ENCODE measurements at regions not wholly inside any gene's neighbourhood (a gene's known extent, or its start where the extent isn't known, plus 50 kb on each side); places are given as distances from the start of the nearest gene placed in this dataset.
A peak's percentile ranks its signal among the peaks of the same experiment; 100 is the strongest.

DNA sequence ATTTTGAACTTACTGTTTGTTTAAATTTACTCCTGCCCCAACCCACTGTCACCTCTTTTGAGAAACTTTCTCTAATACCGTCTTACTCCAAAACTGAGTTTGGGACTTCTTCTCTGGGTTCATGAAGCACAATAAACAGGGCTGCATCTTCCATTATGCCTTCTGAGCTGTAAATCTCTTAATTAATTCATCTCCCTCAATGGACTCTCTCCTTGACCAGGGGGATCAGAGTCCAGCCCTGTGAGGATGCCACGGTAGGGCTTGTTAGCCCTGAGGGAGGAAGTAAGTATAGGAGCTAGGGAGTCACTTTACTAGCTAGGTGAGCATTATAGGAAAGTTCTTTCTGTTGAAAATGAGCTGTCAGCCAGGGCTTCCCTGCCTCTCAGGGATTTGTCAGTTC lies 299.3 kb upstream of the SATB1 start:
- no peak overlapping the region for H3K4me3 ChIP-seq (ENCODE audit: low read length)

DNA sequence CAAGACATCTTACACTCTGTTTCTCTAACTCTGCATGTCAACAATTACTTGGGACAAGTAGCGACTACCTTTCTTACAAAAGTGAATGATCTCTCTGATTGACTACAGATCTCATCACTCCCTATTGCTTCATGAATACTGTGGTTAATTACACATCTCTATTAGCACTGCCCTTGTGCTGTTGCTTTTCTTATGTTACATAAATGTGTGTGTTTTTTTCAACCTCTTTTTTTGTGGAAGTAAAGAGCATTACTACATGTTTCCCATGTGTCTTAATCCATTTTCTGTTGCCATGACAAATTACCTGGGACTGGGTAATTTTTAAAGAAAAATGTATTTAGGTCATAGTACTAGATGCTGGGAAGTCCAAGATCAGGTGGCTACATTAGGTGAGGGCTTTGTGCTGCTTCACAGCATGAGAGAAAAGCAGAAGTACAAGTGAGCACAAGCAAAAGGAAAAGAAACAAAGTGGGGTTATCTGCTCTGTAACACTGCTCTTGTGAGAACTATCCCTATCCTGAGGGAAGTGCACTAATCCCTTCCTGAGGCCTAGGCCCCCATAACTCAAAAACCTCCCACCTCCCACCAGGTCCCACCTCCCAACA lies 298.2 kb upstream of the SATB1 start:
- H3K27ac ChIP-seq (ENCODE audit: low read length): peak overlapping the region; percentile 77
- Mint-ChIP-seq H3K27ac (peak overlapping the region; percentile 94 to 97), H3K4me3 (peak overlapping the region; percentile 88), H3K4me1 (peaks cover 63% of the 10 kb centered on the region in 2 donors), H3K9me3 (peaks cover 4% of the 10 kb centered on the region in 2 donors), H3K36me3 (peaks cover 8% of the 10 kb centered on the region), H3K27me3 (ENCODE audit: low read depth in 2 of 2) (no peaks in the 10 kb centered on the region)
- no peak overlapping the region for H3K4me3 ChIP-seq (ENCODE audit: low read length)
- TF ChIP-seq, protein P1, sequence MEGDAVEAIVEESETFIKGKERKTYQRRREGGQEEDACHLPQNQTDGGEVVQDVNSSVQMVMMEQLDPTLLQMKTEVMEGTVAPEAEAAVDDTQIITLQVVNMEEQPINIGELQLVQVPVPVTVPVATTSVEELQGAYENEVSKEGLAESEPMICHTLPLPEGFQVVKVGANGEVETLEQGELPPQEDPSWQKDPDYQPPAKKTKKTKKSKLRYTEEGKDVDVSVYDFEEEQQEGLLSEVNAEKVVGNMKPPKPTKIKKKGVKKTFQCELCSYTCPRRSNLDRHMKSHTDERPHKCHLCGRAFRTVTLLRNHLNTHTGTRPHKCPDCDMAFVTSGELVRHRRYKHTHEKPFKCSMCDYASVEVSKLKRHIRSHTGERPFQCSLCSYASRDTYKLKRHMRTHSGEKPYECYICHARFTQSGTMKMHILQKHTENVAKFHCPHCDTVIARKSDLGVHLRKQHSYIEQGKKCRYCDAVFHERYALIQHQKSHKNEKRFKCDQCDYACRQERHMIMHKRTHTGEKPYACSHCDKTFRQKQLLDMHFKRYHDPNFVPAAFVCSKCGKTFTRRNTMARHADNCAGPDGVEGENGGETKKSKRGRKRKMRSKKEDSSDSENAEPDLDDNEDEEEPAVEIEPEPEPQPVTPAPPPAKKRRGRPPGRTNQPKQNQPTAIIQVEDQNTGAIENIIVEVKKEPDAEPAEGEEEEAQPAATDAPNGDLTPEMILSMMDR (IDR thresholded peaks at IDR 0.05): no peak
- no peaks in the 10 kb centered on the region for H3K9me3 ChIP-seq (ENCODE audit: control insufficient read depth, insufficient read depth, low read length)
- no peaks in the 10 kb centered on the region for H3K27me3 ChIP-seq (ENCODE audit: control insufficient read depth, insufficient read depth, low read length)
- ATAC-seq (peak in 1 of 3 donors; percentile 52), DNase-seq (peak in 1 of 2 donors; percentile 28)
- WGBS (ENCODE audit: insufficient coverage): 100% methylated on average over 1 of the region's 1 CpG
- intact Hi-C loops (cut with micrococcal nuclease): loop anchor here (5.0 kb wide), 1 partner anchor 41 kb away; no protein-coding TSS in a partner anchor
- H3K36me3 ChIP-seq (ENCODE audit: control insufficient read depth, insufficient read depth, low read length): no peaks in the 10 kb centered on the region
- H3K4me1 ChIP-seq (ENCODE audit: control insufficient read depth, insufficient read depth, low read length): peaks cover 33% of the 10 kb centered on the region

More for the DNA sequence above, 299.3 kb upstream of the SATB1 start:
- Histone ChIP-seq H3K9me3 (ENCODE audit: control insufficient read depth, insufficient read depth, low read length) (no peaks in the 10 kb centered on the region), H3K36me3 (ENCODE audit: control insufficient read depth, insufficient read depth, low read length) (no peaks in the 10 kb centered on the region), H3K4me1 (ENCODE audit: control insufficient read depth, insufficient read depth, low read length) (peaks cover 33% of the 10 kb centered on the region), H3K27ac (ENCODE audit: low read length) (peak overlapping the region; percentile 77), H3K27me3 (ENCODE audit: control insufficient read depth, insufficient read depth, low read length) (no peaks in the 10 kb centered on the region)
- no peaks in the 10 kb centered on the region for H3K36me3 Mint-ChIP-seq
- peaks cover 56 to 62% of the 10 kb centered on the region in 2 donors for H3K4me1 Mint-ChIP-seq
- H3K27ac Mint-ChIP-seq: peak overlapping the region; percentile 94 to 97
- DNase-seq (peak in 1 of 2 donors; percentile 34), ATAC-seq (no peak)
- H3K9me3 Mint-ChIP-seq: peaks cover 0 to 2% of the 10 kb centered on the region in 2 donors
- no peaks in the 10 kb centered on the region for H3K27me3 Mint-ChIP-seq (ENCODE audit: low read depth in 2 of 2)
- intact Hi-C loops (cut with micrococcal nuclease): loop anchor here (5.0 kb wide), 1 partner anchor 42 kb away; no protein-coding TSS in a partner anchor
- H3K4me3 Mint-ChIP-seq: peak overlapping the region; percentile 88
- TF ChIP-seq, protein P1 (IDR thresholded peaks at IDR 0.05): no peak
- WGBS (ENCODE audit: insufficient coverage): 19% methylated on average over 2 of the region's 2 CpGs

DNA sequence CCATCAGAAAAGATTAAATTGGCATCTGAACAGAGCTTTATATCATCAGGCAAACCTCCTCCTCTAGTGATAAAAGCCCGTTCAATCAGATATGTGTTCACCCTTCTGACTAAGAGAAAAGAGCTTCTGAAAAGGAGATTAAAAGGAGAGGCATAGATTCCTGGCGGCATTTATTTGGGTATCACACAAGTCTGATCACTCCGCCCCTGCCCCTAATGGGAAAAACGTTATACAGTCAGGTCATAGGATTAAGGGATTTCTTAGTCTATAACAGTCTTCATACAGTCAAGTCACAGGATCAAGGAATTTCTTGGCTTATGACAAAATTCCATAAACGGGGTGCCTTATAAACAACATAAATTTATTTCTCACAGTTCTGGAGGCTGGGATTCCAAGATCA lies 295.4 kb upstream of the SATB1 start:
- no peak overlapping the region for H3K4me3 Mint-ChIP-seq
- peak overlapping the region in 1 of 2 donors; percentile 26 for H3K27ac Mint-ChIP-seq
- ATAC-seq (no peak), DNase-seq (no peak)
- H3K9me3 ChIP-seq (ENCODE audit: control insufficient read depth, insufficient read depth, low read length): no peaks in the 10 kb centered on the region
- no peak overlapping the region for H3K27ac ChIP-seq (ENCODE audit: low read length)
- H3K36me3 ChIP-seq (ENCODE audit: control insufficient read depth, insufficient read depth, low read length): no peaks in the 10 kb centered on the region
- TF ChIP-seq, protein P1 (IDR thresholded peaks at IDR 0.05): no peak
- H3K27me3 Mint-ChIP-seq (ENCODE audit: low read depth in 2 of 2): no peaks in the 10 kb centered on the region
- intact Hi-C loops (cut with micrococcal nuclease): loop anchor here (5.0 kb wide), 1 partner anchor 38 kb away; no protein-coding TSS in a partner anchor
- H3K4me1 Mint-ChIP-seq: peaks cover 63% of the 10 kb centered on the region in 2 donors
- H3K27me3 ChIP-seq (ENCODE audit: control insufficient read depth, insufficient read depth, low read length): no peaks in the 10 kb centered on the region
- peaks cover 21% of the 10 kb centered on the region for H3K36me3 Mint-ChIP-seq
- H3K4me1 ChIP-seq (ENCODE audit: control insufficient read depth, insufficient read depth, low read length): peaks cover 20% of the 10 kb centered on the region
- no peak overlapping the region for H3K4me3 ChIP-seq (ENCODE audit: low read length)
- WGBS (ENCODE audit: insufficient coverage): 95% methylated on average over 4 of the region's 5 CpGs
- peaks cover 5 to 6% of the 10 kb centered on the region in 2 donors for H3K9me3 Mint-ChIP-seq
